MCF 10A (cell line): ENCODE measurements at regions not wholly inside any gene's neighbourhood (a gene's known extent, or its start where the extent isn't known, plus 50 kb on each side); places are given as distances from the start of the nearest gene placed in this dataset.
A peak's percentile ranks its signal among the peaks of the same experiment; 100 is the strongest.

Source experiments
- BruUV-seq: library from RNA; stranded (reverse); fragments of 400-500 nt; replicated peaks from 2 replicates; lab custom pipeline; 2021; lab: Mats Ljungman, UMichigan
- CTCF ChIA-PET: fragments of 300-600 bp; sonication (Branson Sonifier 250); formaldehyde crosslinking; extraction: SDS; loops from one replicate; lab custom pipeline; 2021; ENCODE audit warnings: antibody characterized with exemption, inconsistent platforms; lab: Yijun Ruan, JAX
- POLR2A ChIA-PET: fragments of 300-600, 350-650 bp; sonication (Branson Sonifier 250); formaldehyde crosslinking; extraction: SDS; loops from one replicate; lab custom pipeline; 2020; ENCODE audit warnings: antibody characterized with exemption, inconsistent platforms; lab: Yijun Ruan, JAX
- DNase-seq: peaks from one replicate; pipeline ENCODE4 v3.0.0-alpha.2; 2018; ENCODE audit not compliant: unreplicated experiment
- H3K27ac Mint-ChIP-seq: one replicate; pipeline ENCODE4 v1.8.0; 2022; ENCODE audit warnings: mild to moderate bottlenecking, low read depth, mixed read lengths; ENCODE audit not compliant: unreplicated experiment
- H3K27me3 Mint-ChIP-seq: one replicate; pipeline ENCODE4 v1.8.0; 2022; ENCODE audit warnings: mixed read lengths; ENCODE audit not compliant: insufficient read depth, unreplicated experiment
- H3K36me3 Mint-ChIP-seq: one replicate; pipeline ENCODE4 v1.8.0; 2022; ENCODE audit warnings: mild to moderate bottlenecking, moderate library complexity, mixed read lengths; ENCODE audit not compliant: insufficient read depth, unreplicated experiment
- H3K4me1 Mint-ChIP-seq: one replicate; pipeline ENCODE4 v1.8.0; 2022; ENCODE audit warnings: mixed read lengths; ENCODE audit not compliant: insufficient read depth, unreplicated experiment
- H3K4me3 Mint-ChIP-seq: one replicate; pipeline ENCODE4 v1.8.0; 2022; ENCODE audit warnings: mild to moderate bottlenecking, moderate library complexity, mixed read lengths; ENCODE audit not compliant: unreplicated experiment
- H3K9me3 Mint-ChIP-seq: one replicate; pipeline ENCODE4 v1.8.0; 2022; ENCODE audit warnings: mixed read lengths; ENCODE audit not compliant: unreplicated experiment
- intact Hi-C: fragments of 100-400 bp; cut with micrococcal nuclease; formaldehyde crosslinking; loops from 2 replicates; pipeline ENCODE4 v1.14.1; 2022
- TF ChIP-seq, protein P1 (sequence below): fragments of 200-600 bp; IDR thresholded peaks from one replicate; pipeline ENCODE4 v1.8.0; 2022; ENCODE audit warnings: antibody characterized with exemption, mild to moderate bottlenecking; ENCODE audit not compliant: unreplicated experiment

DNA sequence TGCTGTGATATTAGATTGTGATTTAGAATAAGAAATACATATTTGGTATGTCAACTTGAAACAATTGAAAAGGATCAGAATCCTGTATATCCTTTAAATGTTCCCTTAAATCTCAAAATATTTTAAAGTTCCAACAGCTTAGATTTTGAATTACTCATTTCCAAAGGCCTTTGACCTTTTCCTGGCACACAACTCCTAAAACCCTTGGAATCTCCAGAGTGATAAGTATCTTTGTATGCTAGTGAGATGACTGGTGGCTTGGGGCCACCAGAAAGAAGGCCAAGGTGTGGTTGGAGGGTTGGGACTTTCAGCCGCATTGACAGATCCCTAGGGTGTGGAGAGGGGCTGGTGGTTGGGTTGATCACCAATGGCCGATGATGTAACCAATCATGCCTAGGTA lies 104.7 kb downstream of the YIPF5 start:
- no peak overlapping the region for H3K4me3 Mint-ChIP-seq
- TF ChIP-seq, protein P1, sequence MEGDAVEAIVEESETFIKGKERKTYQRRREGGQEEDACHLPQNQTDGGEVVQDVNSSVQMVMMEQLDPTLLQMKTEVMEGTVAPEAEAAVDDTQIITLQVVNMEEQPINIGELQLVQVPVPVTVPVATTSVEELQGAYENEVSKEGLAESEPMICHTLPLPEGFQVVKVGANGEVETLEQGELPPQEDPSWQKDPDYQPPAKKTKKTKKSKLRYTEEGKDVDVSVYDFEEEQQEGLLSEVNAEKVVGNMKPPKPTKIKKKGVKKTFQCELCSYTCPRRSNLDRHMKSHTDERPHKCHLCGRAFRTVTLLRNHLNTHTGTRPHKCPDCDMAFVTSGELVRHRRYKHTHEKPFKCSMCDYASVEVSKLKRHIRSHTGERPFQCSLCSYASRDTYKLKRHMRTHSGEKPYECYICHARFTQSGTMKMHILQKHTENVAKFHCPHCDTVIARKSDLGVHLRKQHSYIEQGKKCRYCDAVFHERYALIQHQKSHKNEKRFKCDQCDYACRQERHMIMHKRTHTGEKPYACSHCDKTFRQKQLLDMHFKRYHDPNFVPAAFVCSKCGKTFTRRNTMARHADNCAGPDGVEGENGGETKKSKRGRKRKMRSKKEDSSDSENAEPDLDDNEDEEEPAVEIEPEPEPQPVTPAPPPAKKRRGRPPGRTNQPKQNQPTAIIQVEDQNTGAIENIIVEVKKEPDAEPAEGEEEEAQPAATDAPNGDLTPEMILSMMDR = no peak
- BruUV-seq = no TSS peak
- H3K4me1 Mint-ChIP-seq = peaks cover 12% of the 10 kb centered on the region
- DNase-seq = no peak
- no peak overlapping the region for H3K27ac Mint-ChIP-seq
- peaks cover 8% of the 10 kb centered on the region for H3K9me3 Mint-ChIP-seq
- intact Hi-C loops = no loop called here
- no peaks in the 10 kb centered on the region for H3K27me3 Mint-ChIP-seq
- H3K36me3 Mint-ChIP-seq = no peaks in the 10 kb centered on the region
- CTCF ChIA-PET = interaction anchor here (0.6 kb wide), 1 partner anchor 112 kb away, joined by 4 read pairs; no protein-coding TSS in a partner anchor
- POLR2A ChIA-PET = no interaction called here

DNA sequence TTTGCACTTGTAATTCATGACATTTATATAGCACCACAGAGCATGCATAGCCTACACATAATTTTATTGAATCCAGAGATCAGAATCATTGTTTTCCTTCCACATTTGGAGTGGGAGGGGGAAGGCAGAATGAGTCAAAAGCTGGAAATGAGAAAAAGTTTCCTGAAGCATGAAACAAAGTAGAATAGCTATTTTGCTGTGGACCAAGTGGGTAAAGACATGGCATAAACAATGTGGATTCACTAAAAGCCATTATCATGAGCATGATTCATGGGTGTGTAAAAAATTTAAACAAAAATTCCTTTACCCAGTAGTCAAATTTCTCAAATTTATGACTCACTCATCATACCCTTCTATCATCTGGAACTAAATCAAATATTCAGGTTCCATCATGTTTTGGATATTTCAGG lies 97.9 kb downstream of the YIPF5 start:
- Mint-ChIP-seq H3K27ac (peak overlapping the region; percentile 76), H3K36me3 (no peaks in the 10 kb centered on the region), H3K27me3 (no peaks in the 10 kb centered on the region), H3K4me1 (peaks cover 29% of the 10 kb centered on the region), H3K9me3 (peaks cover 13% of the 10 kb centered on the region), H3K4me3 (no peak overlapping the region)
- BruUV-seq = no TSS peak
- TF ChIP-seq, protein P1 = no peak
- POLR2A ChIA-PET = interaction anchor here (0.7 to 2.3 kb wide), 5 partner anchors 16 to 135 kb away, joined by 3 to 9 read pairs (median 3); no protein-coding TSS in a partner anchor
- intact Hi-C loops = no loop called here
- CTCF ChIA-PET = interaction anchor here (0.7 to 1.6 kb wide), 6 partner anchors 10 to 380 kb away, joined by 3 to 7 read pairs (median 4); no protein-coding TSS in a partner anchor
- peak; percentile 53 for DNase-seq

DNA sequence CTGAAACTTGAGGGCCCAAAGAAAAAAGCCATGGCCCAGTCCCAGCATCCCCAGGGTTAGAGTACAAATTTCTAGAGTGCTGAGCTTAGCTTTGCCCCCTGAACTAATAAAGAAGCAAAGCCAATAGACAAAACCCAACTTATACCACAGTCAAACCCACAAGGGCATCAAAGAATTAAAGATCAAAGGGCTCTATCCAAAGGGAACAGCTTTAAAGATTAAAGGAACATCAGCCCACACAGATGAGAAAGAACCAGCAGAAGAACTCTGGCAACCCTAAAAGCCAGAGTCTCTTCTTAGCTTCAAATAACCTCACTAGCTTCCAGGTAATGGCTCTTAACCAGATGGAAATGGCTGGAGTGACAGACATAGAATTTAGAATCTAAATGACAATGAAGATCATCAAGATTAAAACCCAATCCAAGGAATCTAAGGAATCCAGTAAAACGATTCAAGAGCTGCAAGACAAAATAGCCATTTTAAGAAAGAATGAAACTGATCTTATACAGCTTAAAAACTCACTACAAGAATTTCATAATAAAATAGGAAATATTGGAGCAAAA lies 93.9 kb downstream of the YIPF5 start:
- Mint-ChIP-seq H3K27ac (no peak overlapping the region), H3K36me3 (no peaks in the 10 kb centered on the region), H3K27me3 (no peaks in the 10 kb centered on the region), H3K4me3 (no peak overlapping the region), H3K9me3 (peaks cover 19% of the 10 kb centered on the region), H3K4me1 (peaks cover 16% of the 10 kb centered on the region)
- TF ChIP-seq, protein P1 = no peak
- no peak for DNase-seq
- CTCF ChIA-PET = interaction anchor here (0.6 to 1.6 kb wide), 2 partner anchors 12 to 330 kb away, joined by 4 read pairs; no protein-coding TSS in a partner anchor
- no TSS peak for BruUV-seq
- intact Hi-C loops = no loop called here
- POLR2A ChIA-PET = interaction anchor here (1.7 kb wide), 1 partner anchor 11 kb away, joined by 5 read pairs; no protein-coding TSS in a partner anchor

DNA sequence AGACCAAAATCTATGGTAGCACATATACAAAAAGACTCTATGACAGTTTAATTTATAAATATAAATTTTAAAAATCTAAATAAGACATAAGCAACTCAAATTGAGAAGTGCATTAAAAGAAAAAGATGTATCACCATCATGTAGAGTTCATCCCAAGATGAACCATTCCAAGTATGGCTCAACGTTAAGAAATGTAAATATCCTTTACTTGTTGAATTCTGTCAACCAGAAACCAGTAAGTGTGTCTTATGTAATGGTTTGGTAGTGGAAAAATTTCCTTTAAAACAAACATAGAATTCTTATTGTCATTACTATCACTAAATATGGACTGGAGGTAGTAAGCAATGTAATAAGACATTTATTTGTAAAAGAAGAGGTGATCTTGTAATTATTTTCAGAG lies 87.3 kb downstream of the YIPF5 start:
- DNase-seq = no peak
- TF ChIP-seq, protein P1 = no peak
- Mint-ChIP-seq H3K27me3 (no peaks in the 10 kb centered on the region), H3K27ac (no peak overlapping the region), H3K36me3 (no peaks in the 10 kb centered on the region), H3K4me1 (no peaks in the 10 kb centered on the region), H3K9me3 (no peaks in the 10 kb centered on the region), H3K4me3 (no peak overlapping the region)
- POLR2A ChIA-PET = no interaction called here
- intact Hi-C loops = no loop called here
- BruUV-seq = no TSS peak
- CTCF ChIA-PET = no interaction called here
